Breast epithelium (tissue), 4 donors: ENCODE measurements at regions not wholly inside any gene's neighbourhood (a gene's known extent, or its start where the extent isn't known, plus 50 kb on each side); places are given as distances from the start of the nearest gene placed in this dataset.

ENCODE experiments used
- DNase-seq, 2 donors: peaks; one replicate each; pipeline ENCODE4 v3.0.0-alpha.2; 2019; ENCODE audit warnings: low spot score in 2 of 2
- H3K27ac ChIP-seq, 2 donors: fragments of 200-600 bp; sonication (generic) in 1 of 2; one replicate each; pipeline ENCODE4 v1.5.1; 2016 to 2019; ENCODE audit warnings: mild to moderate bottlenecking in 1 of 2
- H3K27me3 ChIP-seq, 2 donors: fragments of 200-600 bp; sonication (generic) in 1 of 2; one replicate each; pipeline versions ENCODE4 v1.5.1 to v1.6.0; 2017 to 2019; ENCODE audit warnings: control low read depth in 1 of 2, mild to moderate bottlenecking in 1 of 2
- H3K36me3 ChIP-seq: fragments of 200-600 bp; one replicate; pipeline ENCODE4 v1.5.1; 2019
- H3K4me1 ChIP-seq, 2 donors: fragments of 200-600 bp; sonication (generic); one replicate each; pipeline ENCODE4 v1.5.1; 2016 to 2019; ENCODE audit warnings: control low read depth in 1 of 2
- H3K4me3 ChIP-seq, 3 donors: fragments of 200-600 bp; sonication (generic); 1 replicate in 2 of 3; 2 replicates in 1 of 3; pipeline ENCODE4 v1.5.1; 2016 to 2019; ENCODE audit warnings: mild to moderate bottlenecking in 3 of 3, moderate library complexity in 2 of 3
- H3K9me3 ChIP-seq, 2 donors: fragments of 200-600 bp; sonication (generic) in 1 of 2; one replicate each; pipeline ENCODE4 v1.5.1; 2016 to 2019; ENCODE audit warnings: control low read depth in 1 of 2
- CTCF ChIP-seq, 3 donors: fragments of 450-650 bp; IDR thresholded peaks; one replicate each; pipeline ENCODE4 v1.5.1; 2016 to 2017; ENCODE audit warnings: antibody characterized with exemption in 3 of 3, mild to moderate bottlenecking in 3 of 3, moderate library complexity in 3 of 3
- POLR2A ChIP-seq: fragments of 450-650 bp; IDR thresholded peaks from one replicate; pipeline ENCODE4 v1.6.1; 2016; ENCODE audit warnings: antibody characterized with exemption, mild to moderate bottlenecking, moderate library complexity
- POLR2AphosphoS5 ChIP-seq, 3 donors: sonication (generic); formaldehyde crosslinking; IDR thresholded peaks; one replicate each; pipeline ENCODE4 v1.6.1; 2017; ENCODE audit warnings: antibody characterized with exemption in 3 of 3
- intact Hi-C: fragments of 100-400 bp; cut with DNase I; formaldehyde crosslinking; loops from one replicate; pipeline ENCODE4 v1.15.1; 2023; ENCODE audit warnings: low total_unique reads

- no peak for DNase-seq
- H3K36me3 ChIP-seq, result no peaks in the 10 kb centered on the region
- H3K27me3 ChIP-seq, result no peaks in the 10 kb centered on the region
- intact Hi-C loops, result no loop called here
- peak overlapping the region; percentile 78 to 86 for H3K27ac ChIP-seq
- no peak overlapping the region for H3K4me3 ChIP-seq
- TF ChIP-seq POLR2AphosphoS5 (IDR thresholded peaks at IDR 0.05), result no peak
- TF ChIP-seq CTCF (IDR thresholded peaks at IDR 0.05), result no peak
- TF ChIP-seq POLR2A, result no peak
- no peaks in the 10 kb centered on the region for H3K4me1 ChIP-seq
- H3K9me3 ChIP-seq, result no peaks in the 10 kb centered on the region
Measured at GRCh38 chr10:59965899-59966650, 59.7 kb upstream of the CCDC6 start.

- Histone ChIP-seq H3K9me3 (no peaks in the 10 kb centered on the region), H3K36me3 (no peaks in the 10 kb centered on the region), H3K4me1 (no peaks in the 10 kb centered on the region), H3K27me3 (no peaks in the 10 kb centered on the region), H3K4me3 (no peak overlapping the region), H3K27ac (no peak overlapping the region)
- TF ChIP-seq CTCF (IDR thresholded peaks at IDR 0.05) (no peak), POLR2A (no peak), POLR2AphosphoS5 (IDR thresholded peaks at IDR 0.05) (no peak)
- DNase-seq, result no peak
- intact Hi-C loops, result no loop called here
Measured at GRCh38 chr10:59962756-59963155, 56.4 kb upstream of the CCDC6 start.

- H3K27ac ChIP-seq, result no peak overlapping the region
- TF ChIP-seq CTCF (IDR thresholded peaks at IDR 0.05) (no peak), POLR2AphosphoS5 (IDR thresholded peaks at IDR 0.05) (no peak), POLR2A (no peak)
- no peaks in the 10 kb centered on the region for H3K4me1 ChIP-seq
- no peak overlapping the region for H3K4me3 ChIP-seq
- H3K27me3 ChIP-seq, result no peaks in the 10 kb centered on the region
- no peaks in the 10 kb centered on the region for H3K9me3 ChIP-seq
- no peak for DNase-seq
- no peaks in the 10 kb centered on the region for H3K36me3 ChIP-seq
- intact Hi-C loops, result no loop called here
Measured at GRCh38 chr10:59960751-59961150, 54.4 kb upstream of the CCDC6 start.

GRCh38 chr10:59959504-59960018, 53.2 kb upstream of the CCDC6 start:
- intact Hi-C loops, result no loop called here
- no peaks in the 10 kb centered on the region for H3K27me3 ChIP-seq
- DNase-seq, result no peak

More at GRCh38 chr10:59959504-59960018, 53.2 kb upstream of the CCDC6 start:
- H3K9me3 ChIP-seq, result no peaks in the 10 kb centered on the region
- H3K4me3 ChIP-seq, result no peak overlapping the region
- H3K4me1 ChIP-seq, result no peaks in the 10 kb centered on the region
- no peaks in the 10 kb centered on the region for H3K36me3 ChIP-seq
- H3K27ac ChIP-seq, result no peak overlapping the region
- TF ChIP-seq CTCF (IDR thresholded peaks at IDR 0.05) (no peak), POLR2A (no peak)
